Panc1 (cell line): ENCODE measurements at regions not wholly inside any gene's neighbourhood (a gene's known extent, or its start where the extent isn't known, plus 50 kb on each side); places are given as distances from the start of the nearest gene placed in this dataset.

Experiments
- ATAC-seq: fragments of 200-7000 bp; cut with Tn5 transposase; 2 replicates; pipeline ENCODE4 v1.9.1; 2020; ENCODE audit warnings: mild to moderate bottlenecking, moderate library complexity
- BruUV-seq: library from RNA; stranded (reverse); fragments of 400-500 nt; replicated peaks from 2 replicates; lab custom pipeline; 2021; lab: Mats Ljungman, UMichigan
- CTCF ChIA-PET: fragments of 300-600 bp; sonication (Branson Sonifier 250); formaldehyde crosslinking; loops from one replicate; lab custom pipeline; 2022; ENCODE audit warnings: antibody characterized with exemption; lab: Charles Lee
- POLR2A ChIA-PET: fragments of 300-600 bp; sonication (Branson Sonifier 250); formaldehyde crosslinking; loops from one replicate; lab custom pipeline; 2022; ENCODE audit warnings: antibody characterized with exemption; lab: Charles Lee
- DNase-seq: peaks from one replicate; pipeline ENCODE4 v3.0.0-alpha.2; 2010; ENCODE audit warnings: low read depth, low spot score
- H3K27ac ChIP-seq: 2 replicates; pipeline ENCODE4 v1.5.1; 2011; ENCODE audit warnings: mild to moderate bottlenecking, low read length, inconsistent platforms
- H3K27me3 ChIP-seq: fragments of 200-500 bp; sonication (Bioruptor generic); 2 replicates; pipeline ENCODE4 v1.6.0; 2014; ENCODE audit warnings: low read length, inconsistent platforms; ENCODE audit not compliant: control insufficient read depth, insufficient read depth
- H3K36me3 ChIP-seq: fragments of 200-500 bp; sonication (Bioruptor generic); 2 replicates; pipeline ENCODE4 v1.5.1; 2014; ENCODE audit warnings: inconsistent platforms, mild to moderate bottlenecking, low read length, moderate library complexity; ENCODE audit not compliant: control insufficient read depth, insufficient read depth
- H3K4me1 ChIP-seq: 2 replicates; pipeline ENCODE4 v1.5.1; 2011; ENCODE audit warnings: inconsistent platforms, mild to moderate bottlenecking, low read length, moderate library complexity; ENCODE audit not compliant: control insufficient read depth, insufficient read depth
- H3K4me3 ChIP-seq, 2 experiments: 2 replicates each; pipeline ENCODE4 v1.5.1; 2011 to 2012; ENCODE audit warnings: low read depth in 2 of 2, low read length in 2 of 2, mild to moderate bottlenecking in 2 of 2, inconsistent platforms in 1 of 2, moderate library complexity in 1 of 2
- H3K9me3 ChIP-seq: fragments of 200-500 bp; sonication (Bioruptor generic); 2 replicates; pipeline ENCODE4 v1.5.1; 2014; ENCODE audit warnings: low read depth, mild to moderate bottlenecking, inconsistent platforms, low read length, moderate library complexity; ENCODE audit not compliant: control insufficient read depth, insufficient read depth
- CTCF ChIP-seq: fragments of 450-650 bp; IDR thresholded peaks from 2 replicates; pipeline ENCODE4 v1.5.1; 2017; ENCODE audit warnings: mild to moderate bottlenecking
- POLR2AphosphoS5 ChIP-seq: IDR thresholded peaks from 2 replicates; pipeline ENCODE4 v1.6.1; 2012; ENCODE audit warnings: mild to moderate bottlenecking, low read depth, low read length, moderate library complexity
- SIN3A ChIP-seq: IDR thresholded peaks from 2 replicates; pipeline ENCODE4 v1.6.1; 2012; ENCODE audit warnings: low read depth, mild to moderate bottlenecking, low read length, moderate library complexity, borderline replicate concordance; ENCODE audit not compliant: insufficient read depth
- TCF7L2 ChIP-seq: IDR thresholded peaks from 2 replicates; pipeline ENCODE4 v1.6.1; 2011; ENCODE audit warnings: mild to moderate bottlenecking, low read depth, low read length, inconsistent platforms
- in situ Hi-C: cut with HindIII; loops from 2 replicates; pipeline ENCODE4 v1.10.0; 2016; ENCODE audit warnings: low sequenced_read_pairs, low pct_unique_long_range_greater_than_20kb
- intact Hi-C: fragments of 100-400 bp; cut with micrococcal nuclease; formaldehyde crosslinking; loops from one replicate; pipeline ENCODE4 v1.10.0; 2022; ENCODE audit not compliant: unreplicated experiment
- TF ChIP-seq, protein P1 (sequence below), 2 experiments: IDR thresholded peaks; 2 replicates each; pipeline ENCODE4 v1.6.1; 2011 to 2012; ENCODE audit warnings: low read depth in 2 of 2, control low read depth in 1 of 2, low read length in 1 of 2, mild to moderate bottlenecking in 1 of 2, moderate library complexity in 1 of 2; ENCODE audit not compliant: insufficient read depth in 1 of 2

DNA sequence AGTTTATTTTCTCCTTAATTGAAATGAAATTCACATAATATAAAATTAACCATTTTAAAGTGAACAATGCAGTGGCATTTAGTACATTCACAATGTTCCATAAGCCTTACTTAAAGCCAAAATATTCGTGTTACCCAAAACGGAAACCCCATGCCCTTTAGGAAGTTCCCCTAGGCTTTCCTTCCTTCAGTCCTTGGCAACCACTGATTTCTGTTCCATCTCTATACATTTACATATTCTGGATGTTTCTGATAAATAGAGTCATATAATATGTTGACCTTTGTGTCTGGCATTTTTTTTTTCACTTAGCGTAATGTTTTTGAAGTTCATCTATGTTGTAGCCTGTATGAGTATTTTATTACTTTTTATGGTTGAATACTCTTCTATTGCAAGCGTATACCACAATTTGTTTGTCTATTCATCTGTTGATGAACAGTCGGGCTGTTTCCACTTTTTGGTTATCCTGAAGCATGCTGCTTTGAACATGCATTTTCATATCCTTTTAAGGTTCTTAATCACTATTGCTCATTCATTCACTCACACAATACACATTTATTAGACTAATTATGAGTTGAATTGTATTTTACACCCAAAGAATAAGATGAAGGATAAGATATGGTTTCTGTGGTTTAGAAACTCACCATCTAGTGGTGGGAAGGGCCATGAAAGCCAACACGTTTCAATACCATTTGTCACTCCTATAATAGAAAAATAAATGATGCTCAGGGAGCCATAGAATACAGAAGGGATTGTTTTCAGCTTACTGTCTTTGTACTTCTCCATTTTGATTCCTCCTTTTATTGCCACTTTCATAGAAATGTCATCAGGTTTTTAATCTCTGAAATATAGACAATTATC is 408.2 kb upstream of the CBLB start:
- in situ Hi-C loops, result no loop called here
- Histone ChIP-seq H3K27me3 (no peaks in the 10 kb centered on the region), H3K27ac (no peak overlapping the region), H3K4me3 (no peak overlapping the region), H3K9me3 (no peaks in the 10 kb centered on the region), H3K36me3 (no peaks in the 10 kb centered on the region; the same call in 1 of the 2 replicates), H3K4me1 (no peaks in the 10 kb centered on the region)
- no peak for ATAC-seq
- DNase-seq, result no peak
- intact Hi-C loops, result no loop called here
- BruUV-seq, result no TSS peak
- TF ChIP-seq POLR2AphosphoS5 (no peak), SIN3A (no peak), CTCF (no peak), TCF7L2 (no peak)
- TF ChIP-seq, protein P1, sequence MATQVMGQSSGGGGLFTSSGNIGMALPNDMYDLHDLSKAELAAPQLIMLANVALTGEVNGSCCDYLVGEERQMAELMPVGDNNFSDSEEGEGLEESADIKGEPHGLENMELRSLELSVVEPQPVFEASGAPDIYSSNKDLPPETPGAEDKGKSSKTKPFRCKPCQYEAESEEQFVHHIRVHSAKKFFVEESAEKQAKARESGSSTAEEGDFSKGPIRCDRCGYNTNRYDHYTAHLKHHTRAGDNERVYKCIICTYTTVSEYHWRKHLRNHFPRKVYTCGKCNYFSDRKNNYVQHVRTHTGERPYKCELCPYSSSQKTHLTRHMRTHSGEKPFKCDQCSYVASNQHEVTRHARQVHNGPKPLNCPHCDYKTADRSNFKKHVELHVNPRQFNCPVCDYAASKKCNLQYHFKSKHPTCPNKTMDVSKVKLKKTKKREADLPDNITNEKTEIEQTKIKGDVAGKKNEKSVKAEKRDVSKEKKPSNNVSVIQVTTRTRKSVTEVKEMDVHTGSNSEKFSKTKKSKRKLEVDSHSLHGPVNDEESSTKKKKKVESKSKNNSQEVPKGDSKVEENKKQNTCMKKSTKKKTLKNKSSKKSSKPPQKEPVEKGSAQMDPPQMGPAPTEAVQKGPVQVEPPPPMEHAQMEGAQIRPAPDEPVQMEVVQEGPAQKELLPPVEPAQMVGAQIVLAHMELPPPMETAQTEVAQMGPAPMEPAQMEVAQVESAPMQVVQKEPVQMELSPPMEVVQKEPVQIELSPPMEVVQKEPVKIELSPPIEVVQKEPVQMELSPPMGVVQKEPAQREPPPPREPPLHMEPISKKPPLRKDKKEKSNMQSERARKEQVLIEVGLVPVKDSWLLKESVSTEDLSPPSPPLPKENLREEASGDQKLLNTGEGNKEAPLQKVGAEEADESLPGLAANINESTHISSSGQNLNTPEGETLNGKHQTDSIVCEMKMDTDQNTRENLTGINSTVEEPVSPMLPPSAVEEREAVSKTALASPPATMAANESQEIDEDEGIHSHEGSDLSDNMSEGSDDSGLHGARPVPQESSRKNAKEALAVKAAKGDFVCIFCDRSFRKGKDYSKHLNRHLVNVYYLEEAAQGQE (IDR thresholded peaks at IDR 0.05; ENCODE audit: insufficient read depth in 1 of 2, low read depth in 2 of 2, low read length in 1 of 2), result no peak
- ChIA-PET CTCF (no interaction called here), POLR2A (no interaction called here)

GRCh38 chr3:106277731-106278130 is 408.9 kb upstream of the CBLB start:
- Histone ChIP-seq H3K27ac (no peak overlapping the region), H3K9me3 (no peaks in the 10 kb centered on the region), H3K4me1 (no peaks in the 10 kb centered on the region), H3K4me3 (no peak overlapping the region), H3K36me3 (no peaks in the 10 kb centered on the region; the same call in 1 of the 2 replicates), H3K27me3 (no peaks in the 10 kb centered on the region)
- DNase-seq (no peak), ATAC-seq (no peak)
- ChIA-PET POLR2A (no interaction called here), CTCF (no interaction called here)
- intact Hi-C loops (no loop called here), in situ Hi-C loops (no loop called here)
- BruUV-seq, result no TSS peak
- TF ChIP-seq TCF7L2 (no peak), CTCF (no peak)
